ENCODE measurements at regions not wholly inside any gene's neighbourhood (a gene's known extent, or its start where the extent isn't known, plus 50 kb on each side); places are given as distances from the start of the nearest gene placed in this dataset.

GRCh38 chr21:15329191-15329590, 264.4 kb upstream of the NRIP1 start:
- no peak for TF ChIP-seq CTCF (conservative IDR thresholded peaks at IDR 0.05; ENCODE audit: low read depth, low read length)
- H3K4me3 ChIP-seq (ENCODE audit: low read length): no peak overlapping the region
- DNase-seq (ENCODE audit: low read depth): no peak

GRCh38 chr21:15330872-15331271, 266.1 kb upstream of the NRIP1 start:
- no peak for DNase-seq (ENCODE audit: low read depth)
- no peak for TF ChIP-seq CTCF (conservative IDR thresholded peaks at IDR 0.05; ENCODE audit: low read depth, low read length)
- H3K4me3 ChIP-seq (ENCODE audit: low read length): no peak overlapping the region

- H3K4me3 ChIP-seq (ENCODE audit: low read length): no peak overlapping the region
- no peak for DNase-seq (ENCODE audit: low read depth)
- no peak for TF ChIP-seq CTCF (conservative IDR thresholded peaks at IDR 0.05; ENCODE audit: low read depth, low read length)
Observed at GRCh38 chr21:15332572-15332971, 267.8 kb upstream of the NRIP1 start.

GRCh38 chr21:15333136-15333710, 268.4 kb upstream of the NRIP1 start:
- no peak for TF ChIP-seq CTCF (conservative IDR thresholded peaks at IDR 0.05; ENCODE audit: low read depth, low read length)
- DNase-seq (ENCODE audit: low read depth): no peak
- H3K4me3 ChIP-seq (ENCODE audit: low read length): no peak overlapping the region

- TF ChIP-seq CTCF (conservative IDR thresholded peaks at IDR 0.05; ENCODE audit: low read depth, low read length): no peak
- DNase-seq (ENCODE audit: low read depth): no peak
- H3K4me3 ChIP-seq (ENCODE audit: low read length): no peak overlapping the region
Observed at GRCh38 chr21:15333951-15334350, 269.2 kb upstream of the NRIP1 start.

- H3K4me3 ChIP-seq (ENCODE audit: low read length): no peak overlapping the region
- TF ChIP-seq CTCF (conservative IDR thresholded peaks at IDR 0.05; ENCODE audit: low read depth, low read length): no peak
- peak; percentile 24 for DNase-seq (ENCODE audit: low read depth)
Observed at GRCh38 chr21:15343066-15343465, 278.3 kb upstream of the NRIP1 start.

- no peak for TF ChIP-seq CTCF (conservative IDR thresholded peaks at IDR 0.05; ENCODE audit: low read depth, low read length)
- DNase-seq (ENCODE audit: low read depth): no peak
- H3K4me3 ChIP-seq (ENCODE audit: low read length): no peak overlapping the region
Observed at GRCh38 chr21:15352009-15352408, 287.2 kb upstream of the NRIP1 start.

All from retinal pigment epithelial cell (primary cell).